H1 (cell line): ENCODE measurements at regions not wholly inside any gene's neighbourhood (a gene's known extent, or its start where the extent isn't known, plus 50 kb on each side); places are given as distances from the start of the nearest gene placed in this dataset.

Experiments used
- CTCF ChIA-PET: fragments of 300-600 bp; sonication (Branson Sonifier 250); formaldehyde crosslinking; loops from one replicate; lab custom pipeline; 2021; ENCODE audit not compliant: partially characterized antibody; lab: Charles Lee
- POLR2A ChIA-PET: fragments of 300-600 bp; sonication (Branson Sonifier 250); formaldehyde crosslinking; loops from one replicate; lab custom pipeline; 2021; ENCODE audit warnings: inconsistent platforms; ENCODE audit not compliant: partially characterized antibody; lab: Charles Lee
- DNase-seq, 2 experiments: peaks; one replicate each; pipeline versions ENCODE4 v3.0.0 to v3.0.0-alpha.2; 2010 to 2022; ENCODE audit warnings: low spot score in 2 of 2, low read depth in 1 of 2, mixed read lengths in 1 of 2
- FAIRE-seq: peaks from 2 replicates; lab custom pipeline; 2011; peaks lifted over from hg19 to GRCh38; lab: Jason Lieb, UNC
- H2AFZ ChIP-seq: 2 replicates; pipeline ENCODE4 v1.8.1; 2012; ENCODE audit warnings: low read length, inconsistent platforms
- H2AK5ac ChIP-seq: 2 replicates; pipeline ENCODE4 v1.6.1; 2013; ENCODE audit warnings: low read depth, low read length
- H2BK120ac ChIP-seq: replicated peaks from 2 replicates; pipeline ENCODE3; 2013; ENCODE audit warnings: low read depth, low read length, inconsistent platforms
- H2BK12ac ChIP-seq: 2 replicates; pipeline ENCODE4 v1.6.1; 2013; ENCODE audit warnings: low read depth, low read length
- H2BK15ac ChIP-seq: 2 replicates; pipeline ENCODE4 v1.6.1; 2013; ENCODE audit warnings: low read length
- H2BK20ac ChIP-seq: 2 replicates; pipeline ENCODE4 v1.6.1; 2013; ENCODE audit warnings: low read length
- H2BK5ac ChIP-seq: 2 replicates; pipeline ENCODE4 v1.6.1; 2013; ENCODE audit warnings: low read depth, low read length
- H3K14ac ChIP-seq: 2 replicates; pipeline ENCODE4 v1.6.1; 2013; ENCODE audit warnings: inconsistent platforms; ENCODE audit not compliant: insufficient read length
- H3K18ac ChIP-seq: 2 replicates; pipeline ENCODE4 v1.6.1; 2013; ENCODE audit warnings: low read length; ENCODE audit errors: extremely low read depth
- H3K23ac ChIP-seq: 2 replicates; pipeline ENCODE4 v1.6.1; 2013; ENCODE audit warnings: inconsistent platforms; ENCODE audit not compliant: insufficient read length
- H3K23me2 ChIP-seq: 2 replicates; pipeline ENCODE4 v1.6.1; 2013; ENCODE audit warnings: low read depth, low read length
- H3K27ac ChIP-seq: 2 replicates; pipeline ENCODE4 v1.6.1; 2011; ENCODE audit warnings: low read depth, low read length, inconsistent platforms
- H3K27me3 ChIP-seq, 4 experiments: replicated peaks in 1 of 4; 1 replicate in 1 of 4; 2 replicates in 3 of 4; pipeline versions ENCODE4 v1.6.1 to v1.8.1; 2011 to 2013; ENCODE audit warnings: low read length in 3 of 4, mild to moderate bottlenecking in 3 of 4, inconsistent platforms in 2 of 4, mixed read lengths in 2 of 4, moderate library complexity in 1 of 4; ENCODE audit not compliant: control insufficient read depth in 3 of 4, insufficient read depth in 3 of 4; ENCODE audit errors: extremely low read depth in 1 of 4
- H3K36me3 ChIP-seq, 4 experiments: 2 replicates each; pipeline versions ENCODE4 v1.6.1 to v1.8.1; 2011 to 2013; ENCODE audit warnings: mild to moderate bottlenecking in 4 of 4, low read length in 3 of 4, moderate library complexity in 2 of 4, control low read depth in 1 of 4, inconsistent platforms in 1 of 4; ENCODE audit not compliant: insufficient read depth in 4 of 4, control insufficient read depth in 2 of 4
- H3K4ac ChIP-seq: replicated peaks from 2 replicates; pipeline ENCODE3; 2013; ENCODE audit warnings: low read length, low read depth, mixed read lengths, inconsistent platforms; ENCODE audit not compliant: insufficient read length
- H3K4me1 ChIP-seq, 4 experiments: replicated peaks in 1 of 4; 1 replicate in 1 of 4; 2 replicates in 3 of 4; pipeline versions ENCODE4 v1.6.1 to v1.8.1; 2011 to 2013; ENCODE audit warnings: low read length in 3 of 4, inconsistent platforms in 2 of 4, mixed read lengths in 1 of 4; ENCODE audit not compliant: insufficient read depth in 4 of 4, control insufficient read depth in 3 of 4
- H3K4me2 ChIP-seq, 2 experiments: 2 replicates each; pipeline versions ENCODE4 v1.6.1 to v1.8.1; 2011 to 2013; ENCODE audit warnings: low read depth in 2 of 2, low read length in 2 of 2, control low read depth in 1 of 2, inconsistent platforms in 1 of 2, mild to moderate bottlenecking in 1 of 2; ENCODE audit not compliant: insufficient read depth in 1 of 2
- H3K4me3 ChIP-seq, 4 experiments: fragments of 200-600, 300-600 bp in 1 of 4; sonication (generic), shearing (Covaris generic), sonication (Bioruptor Twin) in 1 of 4; 2 replicates each; pipeline versions ENCODE4 v1.5.1 to v1.8.1; 2011 to 2016; ENCODE audit warnings: low read length in 4 of 4, low read depth in 3 of 4, control low read depth in 2 of 4, inconsistent platforms in 2 of 4, mild to moderate bottlenecking in 2 of 4, mixed read lengths in 1 of 4, moderate library complexity in 1 of 4; ENCODE audit not compliant: insufficient read depth in 2 of 4; ENCODE audit errors: extremely low read depth in 1 of 4
- H3K56ac ChIP-seq: replicated peaks from 2 replicates; pipeline ENCODE3; 2013; ENCODE audit warnings: low read depth, mild to moderate bottlenecking, mixed read lengths, low read length, inconsistent platforms; ENCODE audit not compliant: insufficient read length
- H3K79me1 ChIP-seq: 2 replicates; pipeline ENCODE4 v1.6.1; 2013; ENCODE audit warnings: low read depth, low read length, control low read depth
- H3K79me2 ChIP-seq, 2 experiments: 2 replicates each; pipeline versions ENCODE4 v1.6.1 to v1.8.1; 2012 to 2013; ENCODE audit warnings: low read length in 2 of 2, mild to moderate bottlenecking in 2 of 2, inconsistent platforms in 1 of 2; ENCODE audit not compliant: insufficient read depth in 2 of 2, control insufficient read depth in 1 of 2
- H3K9ac ChIP-seq, 4 experiments: replicated peaks in 1 of 4; 1 replicate in 1 of 4; 2 replicates in 3 of 4; pipeline versions ENCODE4 v1.6.1 to v1.8.1; 2011 to 2013; ENCODE audit warnings: low read depth in 3 of 4, low read length in 3 of 4, control low read depth in 2 of 4, mild to moderate bottlenecking in 2 of 4, moderate library complexity in 2 of 4, inconsistent platforms in 1 of 4; ENCODE audit errors: extremely low read depth in 1 of 4
- H3K9me3 ChIP-seq, 2 experiments: 2 replicates each; pipeline versions ENCODE4 v1.6.1 to v1.8.1; 2012 to 2013; ENCODE audit warnings: mild to moderate bottlenecking in 2 of 2, moderate library complexity in 2 of 2, control low read depth in 1 of 2, inconsistent platforms in 1 of 2, low read depth in 1 of 2, low read length in 1 of 2, mixed read lengths in 1 of 2; ENCODE audit not compliant: insufficient read depth in 2 of 2
- H4K20me1 ChIP-seq, 2 experiments: replicated peaks in 1 of 2; 2 replicates each; pipeline versions ENCODE3 to v1.8.1; 2011 to 2013; ENCODE audit warnings: inconsistent platforms in 2 of 2, low read length in 2 of 2, mild to moderate bottlenecking in 1 of 2; ENCODE audit not compliant: insufficient read depth in 2 of 2, control insufficient read depth in 1 of 2
- H4K5ac ChIP-seq: 2 replicates; pipeline ENCODE4 v1.6.1; 2013; ENCODE audit warnings: low read length, low read depth, mixed read lengths, inconsistent platforms; ENCODE audit not compliant: insufficient read length
- H4K8ac ChIP-seq: 2 replicates; pipeline ENCODE4 v1.8.0; 2013; ENCODE audit warnings: mild to moderate bottlenecking, moderate library complexity, low read length, inconsistent platforms; ENCODE audit not compliant: insufficient read depth; ENCODE audit errors: extremely low read depth
- H4K91ac ChIP-seq: replicated peaks from 2 replicates; pipeline ENCODE3; 2013; ENCODE audit warnings: low read length, mixed read lengths, inconsistent platforms; ENCODE audit not compliant: insufficient read length
- ATF3 ChIP-seq: IDR thresholded peaks from 2 replicates; pipeline ENCODE4 v1.6.1; 2011; ENCODE audit warnings: low read depth, mild to moderate bottlenecking, low read length; ENCODE audit not compliant: insufficient read depth
- BCL11A ChIP-seq, 2 experiments: IDR thresholded peaks; one replicate each; pipeline ENCODE4 v1.6.1; 2011; ENCODE audit warnings: low read depth in 2 of 2, low read length in 2 of 2, mild to moderate bottlenecking in 2 of 2
- BRCA1 ChIP-seq: IDR thresholded peaks from 2 replicates; pipeline ENCODE4 v1.6.1; 2012; ENCODE audit warnings: low read depth, low read length, improper control_type of control experiment
- HDAC6 ChIP-seq: IDR thresholded peaks from one replicate; pipeline ENCODE4 v1.7.1; 2012; ENCODE audit warnings: low read depth, mild to moderate bottlenecking, inconsistent platforms, low read length, moderate library complexity
- NRF1 ChIP-seq: IDR thresholded peaks from 2 replicates; pipeline ENCODE4 v1.6.1; 2011; ENCODE audit warnings: mild to moderate bottlenecking, low read depth, low read length, improper control_type of control experiment
- SUZ12 ChIP-seq: fragments of 200-600 bp; sonication (generic); IDR thresholded peaks from 2 replicates; pipeline ENCODE4 v1.6.1; 2012; ENCODE audit warnings: mild to moderate bottlenecking, inconsistent platforms, low read length, moderate library complexity, mixed read lengths
- TAF7 ChIP-seq: optimal IDR thresholded peaks from 2 replicates; pipeline ENCODE3; 2011; ENCODE audit warnings: low read depth, mild to moderate bottlenecking, inconsistent platforms, low read length, moderate library complexity, borderline replicate concordance
- WGBS, 2 experiments: shearing (Covaris generic) in 1 of 2; methylation state at CpG; one replicate each; pipeline versions ENCODE4 v1.1.6 to v1.1.7; 2013 to 2015; ENCODE audit warnings: low lambda C conversion rate in 2 of 2, mixed read lengths in 2 of 2, inconsistent platforms in 1 of 2, low coverage in 1 of 2, missing lambda C conversion rate in 1 of 2; ENCODE audit not compliant: insufficient replicate concordance in 2 of 2, insufficient coverage in 1 of 2, insufficient read length in 1 of 2; ENCODE audit errors: extremely low coverage in 1 of 2, missing lambda C conversion rate in 1 of 2; 5-methylcytosine and 5-hydroxymethylcytosine counted together

- Histone ChIP-seq H3K79me2 (no peaks in the 10 kb centered on the region), H3K56ac (no peak overlapping the region), H2AFZ (no peak overlapping the region), H3K14ac (no peak overlapping the region), H3K9me3 (no peaks in the 10 kb centered on the region; a peak in 1 of 4 replicates), H4K20me1 (no peaks in the 10 kb centered on the region), H3K27ac (no peak overlapping the region), H2AK5ac (no peak overlapping the region), H2BK15ac (no peak overlapping the region), H3K4me1 (peaks cover 0 to 5% (median 2%) of the 10 kb centered on the region in 4 experiments; a peak in 3 of 7 replicates), H3K36me3 (no peaks in the 10 kb centered on the region), H3K79me1 (no peaks in the 10 kb centered on the region), H3K23me2 (no peaks in the 10 kb centered on the region), H4K8ac (no peak overlapping the region), H3K23ac (no peak overlapping the region), H2BK12ac (no peak overlapping the region), H3K18ac (no peak overlapping the region), H2BK120ac (no peak overlapping the region), H4K5ac (no peak overlapping the region), H3K4me3 (no peak overlapping the region), H3K9ac (no peak overlapping the region), H2BK20ac (no peak overlapping the region), H3K27me3 (no peaks in the 10 kb centered on the region), H3K4ac (no peak overlapping the region), H2BK5ac (no peak overlapping the region), H4K91ac (no peak overlapping the region), H3K4me2 (no peak overlapping the region)
- no peak for DNase-seq
- ChIA-PET CTCF (interaction anchor here (0.6 to 2.0 kb wide), 3 partner anchors 20 to 790 kb away, joined by 3 to 9 read pairs (median 3); no protein-coding TSS in a partner anchor), POLR2A (no interaction called here)
- WGBS, 2 experiments, result 89% methylated on average over 2 of the region's 2 CpGs; no CpG with 5 or more reads in 1 of the 2 experiments
- no peak for FAIRE-seq
- TF ChIP-seq ATF3 (no peak), TAF7 (no peak), BRCA1 (no peak), SUZ12 (no peak), BCL11A (IDR thresholded peaks at IDR 0.05; ENCODE audit: low read depth in 2 of 2, low read length in 2 of 2) (no peak), NRF1 (no peak), HDAC6 (no peak)
Observed at GRCh38 chr1:94754095-94754494, 66.1 kb upstream of the SLC44A3 start.
